Mesendoderm (in vitro differentiated cells): ENCODE measurements at regions not wholly inside any gene's neighbourhood (a gene's known extent, or its start where the extent isn't known, plus 50 kb on each side); places are given as distances from the start of the nearest gene placed in this dataset.

Experiments
- DNase-seq: peaks from one replicate; pipeline ENCODE4 v3.0.0; 2013
- H2AK5ac ChIP-seq: 2 replicates; pipeline ENCODE4 v1.6.1; 2013; ENCODE audit warnings: low read length, inconsistent platforms
- H2BK120ac ChIP-seq: 2 replicates; pipeline ENCODE4 v1.6.1; 2013; ENCODE audit warnings: low read depth, mild to moderate bottlenecking, low read length, moderate library complexity, mixed read lengths
- H2BK15ac ChIP-seq: replicated peaks from 2 replicates; pipeline ENCODE4 v1.6.1; 2013; ENCODE audit warnings: low read depth, mild to moderate bottlenecking, moderate library complexity
- H2BK5ac ChIP-seq: 2 replicates; pipeline ENCODE4 v1.6.1; 2013; ENCODE audit warnings: low read length, inconsistent platforms
- H3K18ac ChIP-seq: 2 replicates; pipeline ENCODE4 v1.6.1; 2013; ENCODE audit warnings: mild to moderate bottlenecking, low read length, mixed read lengths
- H3K23ac ChIP-seq: one replicate; pipeline ENCODE4 v1.6.1; 2013; ENCODE audit warnings: low read length
- H3K27ac ChIP-seq: 2 replicates; pipeline ENCODE4 v1.5.1; 2013; ENCODE audit warnings: low read depth, mild to moderate bottlenecking, inconsistent platforms, low read length, moderate library complexity
- H3K27me3 ChIP-seq: 2 replicates; pipeline ENCODE4 v1.6.1; 2013; ENCODE audit warnings: low read length, control low read depth, mild to moderate bottlenecking, inconsistent platforms; ENCODE audit not compliant: insufficient read depth, poor library complexity
- H3K36me3 ChIP-seq: 2 replicates; pipeline ENCODE4 v1.6.1; 2013; ENCODE audit warnings: low read length, inconsistent platforms; ENCODE audit not compliant: control insufficient read depth, insufficient read depth
- H3K4ac ChIP-seq: one replicate; pipeline ENCODE4 v1.6.1; 2013; ENCODE audit warnings: low read depth, mild to moderate bottlenecking, low read length, moderate library complexity
- H3K4me1 ChIP-seq: 2 replicates; pipeline ENCODE4 v1.6.1; 2013; ENCODE audit warnings: low read depth, low read length, inconsistent platforms; ENCODE audit not compliant: control insufficient read depth
- H3K4me2 ChIP-seq: 2 replicates; pipeline ENCODE4 v1.6.1; 2013; ENCODE audit warnings: low read length
- H3K4me3 ChIP-seq: 2 replicates; pipeline ENCODE4 v1.5.1; 2013; ENCODE audit warnings: mild to moderate bottlenecking, low read length
- H3K56ac ChIP-seq: one replicate; pipeline ENCODE4 v1.6.1; 2013; ENCODE audit warnings: low read length
- H3K79me1 ChIP-seq: 2 replicates; pipeline ENCODE4 v1.6.1; 2013; ENCODE audit warnings: low read length, inconsistent platforms
- H3K79me2 ChIP-seq: 2 replicates; pipeline ENCODE4 v1.6.1; 2013; ENCODE audit warnings: mild to moderate bottlenecking, low read length; ENCODE audit not compliant: control insufficient read depth, insufficient read depth
- H3K9ac ChIP-seq: 2 replicates; pipeline ENCODE4 v1.6.1; 2013; ENCODE audit warnings: low read length, inconsistent platforms
- H4K5ac ChIP-seq: one replicate; pipeline ENCODE4 v1.6.1; 2013; ENCODE audit warnings: low read length
- H4K8ac ChIP-seq: one replicate; pipeline ENCODE4 v1.6.1; 2013; ENCODE audit warnings: low read depth, mild to moderate bottlenecking, control low read depth, low read length, moderate library complexity
- WGBS: extraction: QIAGEN DNeasy Blood & Tissue Kit; methylation state at CpG from one replicate; pipeline ENCODE4 v1.1.7; 2013; ENCODE audit warnings: low lambda C conversion rate, missing lambda C conversion rate; ENCODE audit not compliant: insufficient coverage; ENCODE audit errors: extremely low coverage; 5-methylcytosine and 5-hydroxymethylcytosine counted together

- no peak overlapping the region for H3K56ac ChIP-seq
- no peak overlapping the region for H2BK5ac ChIP-seq
- no peak overlapping the region for H3K4me2 ChIP-seq
- H3K4me1 ChIP-seq, result no peaks in the 10 kb centered on the region
- H2BK120ac ChIP-seq, result no peak overlapping the region
- no peak overlapping the region for H4K8ac ChIP-seq
- no peaks in the 10 kb centered on the region for H3K27me3 ChIP-seq
- H2AK5ac ChIP-seq, result no peak overlapping the region
- H3K4ac ChIP-seq, result no peak overlapping the region
- H3K79me1 ChIP-seq, result no peaks in the 10 kb centered on the region
- no peak overlapping the region for H2BK15ac ChIP-seq
- no peak overlapping the region for H3K18ac ChIP-seq
- no peak overlapping the region for H4K5ac ChIP-seq
- H3K79me2 ChIP-seq, result no peaks in the 10 kb centered on the region
- H3K27ac ChIP-seq, result no peak overlapping the region
- H3K23ac ChIP-seq, result no peak overlapping the region
- no peak overlapping the region for H3K4me3 ChIP-seq
- DNase-seq, result no peak
- WGBS, result no CpG with 5 or more reads among the region's 6 CpGs
- H3K9ac ChIP-seq, result no peak overlapping the region
- no peaks in the 10 kb centered on the region for H3K36me3 ChIP-seq
Observed at GRCh38 chr15:35139822-35140221, 54.7 kb upstream of the NANOGP8 start.

- Histone ChIP-seq H3K4ac (no peak overlapping the region), H3K4me2 (no peak overlapping the region), H3K27me3 (no peaks in the 10 kb centered on the region), H3K36me3 (no peaks in the 10 kb centered on the region), H4K5ac (no peak overlapping the region), H4K8ac (no peak overlapping the region), H3K18ac (no peak overlapping the region), H2AK5ac (no peak overlapping the region), H3K27ac (no peak overlapping the region), H3K4me1 (no peaks in the 10 kb centered on the region), H2BK120ac (no peak overlapping the region), H3K56ac (no peak overlapping the region), H3K4me3 (no peak overlapping the region), H3K79me2 (no peaks in the 10 kb centered on the region), H3K79me1 (no peaks in the 10 kb centered on the region), H2BK5ac (no peak overlapping the region), H2BK15ac (no peak overlapping the region), H3K9ac (no peak overlapping the region), H3K23ac (no peak overlapping the region)
- DNase-seq, result no peak
Observed at GRCh38 chr15:35137190-35137574, 52.1 kb upstream of the NANOGP8 start.

GRCh38 chr15:35136321-35137189 is 51.5 kb upstream of the NANOGP8 start:
- no peak overlapping the region for H3K9ac ChIP-seq
- no peak overlapping the region for H3K23ac ChIP-seq
- no peak overlapping the region for H2BK5ac ChIP-seq
- no peak overlapping the region for H3K4me2 ChIP-seq
- no peak overlapping the region for H4K5ac ChIP-seq
- H2BK15ac ChIP-seq, result no peak overlapping the region
- H3K4me3 ChIP-seq, result no peak overlapping the region
- H3K56ac ChIP-seq, result no peak overlapping the region
- no CpG with 5 or more reads among the region's 6 CpGs for WGBS
- H3K27ac ChIP-seq, result no peak overlapping the region
- no peak overlapping the region for H2AK5ac ChIP-seq
- H3K4me1 ChIP-seq, result no peaks in the 10 kb centered on the region
- H2BK120ac ChIP-seq, result no peak overlapping the region
- no peaks in the 10 kb centered on the region for H3K79me2 ChIP-seq
- DNase-seq, result no peak
- no peak overlapping the region for H3K4ac ChIP-seq
- H4K8ac ChIP-seq, result no peak overlapping the region
- no peaks in the 10 kb centered on the region for H3K79me1 ChIP-seq
- H3K18ac ChIP-seq, result no peak overlapping the region
- no peaks in the 10 kb centered on the region for H3K27me3 ChIP-seq
- H3K36me3 ChIP-seq, result no peaks in the 10 kb centered on the region
